Liver (tissue), 3 donors: ENCODE measurements at regions not wholly inside any gene's neighbourhood (a gene's known extent, or its start where the extent isn't known, plus 50 kb on each side); places are given as distances from the start of the nearest gene placed in this dataset.

ENCODE experiments used
- RAD21 ChIP-seq, 2 donors: IDR thresholded peaks; 2 replicates each; pipeline ENCODE4 v1.6.1; 2016; ENCODE audit warnings: antibody characterized with exemption in 2 of 2, mild to moderate bottlenecking in 2 of 2
- TAF1 ChIP-seq: conservative IDR thresholded peaks from 2 replicates; pipeline ENCODE4 v1.6.1; 2016; ENCODE audit warnings: antibody characterized with exemption, mild to moderate bottlenecking
- YY1 ChIP-seq: IDR thresholded peaks from 2 replicates; pipeline ENCODE4 v1.6.1; 2016; ENCODE audit warnings: antibody characterized with exemption, mild to moderate bottlenecking
- TF ChIP-seq, protein P1 (sequence below): fragments of 150-350 bp; IDR thresholded peaks from 2 replicates; pipeline ENCODE4 v1.5.1; 2017; ENCODE audit warnings: improper control_type of control experiment, low read depth, low read length; ENCODE audit not compliant: missing input control
- TF ChIP-seq, protein P2 (sequence below): IDR thresholded peaks from 2 replicates; pipeline ENCODE4 v1.6.1; 2016; ENCODE audit warnings: antibody characterized with exemption
- TF ChIP-seq, protein P3 (sequence below): IDR thresholded peaks from 2 replicates; pipeline ENCODE4 v1.6.1; 2016; ENCODE audit warnings: antibody characterized with exemption
- TF ChIP-seq, protein P4 (sequence below): IDR thresholded peaks from 2 replicates; pipeline ENCODE4 v1.6.1; 2016; ENCODE audit warnings: antibody characterized with exemption
- donor health status: healthy.
- donor health status: healthy.

DNA sequence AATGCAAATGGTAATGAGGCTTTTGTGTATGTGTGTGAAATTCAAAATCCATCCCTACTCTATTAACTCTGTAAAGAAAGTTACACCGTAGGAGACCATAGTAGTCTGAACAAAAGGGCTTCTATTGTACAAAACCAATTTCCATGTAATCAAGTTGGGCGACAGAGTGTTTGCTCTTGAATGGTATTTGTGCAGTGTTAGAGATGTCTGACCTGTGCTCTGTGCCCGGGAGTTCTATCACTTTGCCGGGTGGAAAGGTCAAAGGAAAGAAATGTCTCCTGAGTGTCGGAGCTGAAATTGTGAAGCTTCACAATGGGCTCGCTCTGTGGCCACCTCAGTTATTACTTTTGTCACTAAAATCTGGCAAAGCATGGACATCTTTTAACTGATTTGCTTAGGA lies 312.0 kb downstream of the SAMD5 start:
- TF ChIP-seq, protein P1, sequence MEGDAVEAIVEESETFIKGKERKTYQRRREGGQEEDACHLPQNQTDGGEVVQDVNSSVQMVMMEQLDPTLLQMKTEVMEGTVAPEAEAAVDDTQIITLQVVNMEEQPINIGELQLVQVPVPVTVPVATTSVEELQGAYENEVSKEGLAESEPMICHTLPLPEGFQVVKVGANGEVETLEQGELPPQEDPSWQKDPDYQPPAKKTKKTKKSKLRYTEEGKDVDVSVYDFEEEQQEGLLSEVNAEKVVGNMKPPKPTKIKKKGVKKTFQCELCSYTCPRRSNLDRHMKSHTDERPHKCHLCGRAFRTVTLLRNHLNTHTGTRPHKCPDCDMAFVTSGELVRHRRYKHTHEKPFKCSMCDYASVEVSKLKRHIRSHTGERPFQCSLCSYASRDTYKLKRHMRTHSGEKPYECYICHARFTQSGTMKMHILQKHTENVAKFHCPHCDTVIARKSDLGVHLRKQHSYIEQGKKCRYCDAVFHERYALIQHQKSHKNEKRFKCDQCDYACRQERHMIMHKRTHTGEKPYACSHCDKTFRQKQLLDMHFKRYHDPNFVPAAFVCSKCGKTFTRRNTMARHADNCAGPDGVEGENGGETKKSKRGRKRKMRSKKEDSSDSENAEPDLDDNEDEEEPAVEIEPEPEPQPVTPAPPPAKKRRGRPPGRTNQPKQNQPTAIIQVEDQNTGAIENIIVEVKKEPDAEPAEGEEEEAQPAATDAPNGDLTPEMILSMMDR, result no peak
- TF ChIP-seq, protein P2, sequence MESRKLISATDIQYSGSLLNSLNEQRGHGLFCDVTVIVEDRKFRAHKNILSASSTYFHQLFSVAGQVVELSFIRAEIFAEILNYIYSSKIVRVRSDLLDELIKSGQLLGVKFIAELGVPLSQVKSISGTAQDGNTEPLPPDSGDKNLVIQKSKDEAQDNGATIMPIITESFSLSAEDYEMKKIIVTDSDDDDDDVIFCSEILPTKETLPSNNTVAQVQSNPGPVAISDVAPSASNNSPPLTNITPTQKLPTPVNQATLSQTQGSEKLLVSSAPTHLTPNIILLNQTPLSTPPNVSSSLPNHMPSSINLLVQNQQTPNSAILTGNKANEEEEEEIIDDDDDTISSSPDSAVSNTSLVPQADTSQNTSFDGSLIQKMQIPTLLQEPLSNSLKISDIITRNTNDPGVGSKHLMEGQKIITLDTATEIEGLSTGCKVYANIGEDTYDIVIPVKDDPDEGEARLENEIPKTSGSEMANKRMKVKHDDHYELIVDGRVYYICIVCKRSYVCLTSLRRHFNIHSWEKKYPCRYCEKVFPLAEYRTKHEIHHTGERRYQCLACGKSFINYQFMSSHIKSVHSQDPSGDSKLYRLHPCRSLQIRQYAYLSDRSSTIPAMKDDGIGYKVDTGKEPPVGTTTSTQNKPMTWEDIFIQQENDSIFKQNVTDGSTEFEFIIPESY, result no peak
- TF ChIP-seq YY1 (no peak), TAF1 (no peak), RAD21 (IDR thresholded peaks at IDR 0.05) (no peak)
- TF ChIP-seq, protein P3, sequence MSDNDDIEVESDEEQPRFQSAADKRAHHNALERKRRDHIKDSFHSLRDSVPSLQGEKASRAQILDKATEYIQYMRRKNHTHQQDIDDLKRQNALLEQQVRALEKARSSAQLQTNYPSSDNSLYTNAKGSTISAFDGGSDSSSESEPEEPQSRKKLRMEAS, result no peak
- TF ChIP-seq, protein P4, sequence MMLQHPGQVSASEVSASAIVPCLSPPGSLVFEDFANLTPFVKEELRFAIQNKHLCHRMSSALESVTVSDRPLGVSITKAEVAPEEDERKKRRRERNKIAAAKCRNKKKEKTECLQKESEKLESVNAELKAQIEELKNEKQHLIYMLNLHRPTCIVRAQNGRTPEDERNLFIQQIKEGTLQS, result no peak
